Uterus (tissue), 3 donors: ENCODE measurements at regions not wholly inside any gene's neighbourhood (a gene's known extent, or its start where the extent isn't known, plus 50 kb on each side); places are given as distances from the start of the nearest gene placed in this dataset.

Experiments used
- DNase-seq, 2 donors: peaks; one replicate each; pipeline ENCODE4 v3.0.0-alpha.2; 2019 to 2020
- H3K27ac ChIP-seq, 2 donors: fragments of 200-600 bp; sonication (generic); 1 replicate in 1 of 2; 2 replicates in 1 of 2; pipeline ENCODE4 v1.5.1; 2016 to 2018
- H3K27me3 ChIP-seq, 2 donors: fragments of 200-600 bp; sonication (generic); one replicate each; pipeline ENCODE4 v1.5.1; 2018 to 2019; ENCODE audit warnings: control low read depth in 1 of 2
- H3K36me3 ChIP-seq, 2 donors: fragments of 200-600 bp; sonication (generic); one replicate each; pipeline ENCODE4 v1.5.1; 2019; ENCODE audit warnings: control low read depth in 1 of 2
- H3K4me1 ChIP-seq, 2 donors: fragments of 200-600 bp; sonication (generic); one replicate each; pipeline ENCODE4 v1.5.1; 2018 to 2019; ENCODE audit warnings: control low read depth in 1 of 2
- H3K4me3 ChIP-seq, 2 donors: fragments of 200-600 bp; sonication (generic); 1 replicate in 1 of 2; 2 replicates in 1 of 2; pipeline ENCODE4 v1.5.1; 2018 to 2019; ENCODE audit warnings: mild to moderate bottlenecking in 1 of 2
- H3K9me3 ChIP-seq, 2 donors: fragments of 200-600 bp; sonication (generic); one replicate each; pipeline ENCODE4 v1.5.1; 2019; ENCODE audit warnings: control low read depth in 1 of 2
- POLR2A ChIP-seq, 2 donors: fragments of 450-650 bp; IDR thresholded peaks; one replicate each; pipeline ENCODE4 v1.6.1; 2016; ENCODE audit warnings: antibody characterized with exemption in 2 of 2, mild to moderate bottlenecking in 1 of 2, moderate library complexity in 1 of 2
- intact Hi-C: fragments of 100-400 bp; cut with DNase I; formaldehyde crosslinking; loops from one replicate; pipeline ENCODE4 v1.15.1; 2023; ENCODE audit warnings: low total_unique reads
- TF ChIP-seq, protein P1 (sequence below), 4 experiments: fragments of 200-600 bp in 2 of 4; fragments of 450-650 bp in 2 of 4; sonication (generic) in 2 of 4; IDR thresholded peaks; one replicate each; pipeline ENCODE4 v1.5.1; 2016 to 2019; ENCODE audit warnings: antibody characterized with exemption in 4 of 4, mild to moderate bottlenecking in 2 of 4, moderate library complexity in 1 of 4
- donor health status: DM: yes; HTN: yes; CAD: no.

DNA sequence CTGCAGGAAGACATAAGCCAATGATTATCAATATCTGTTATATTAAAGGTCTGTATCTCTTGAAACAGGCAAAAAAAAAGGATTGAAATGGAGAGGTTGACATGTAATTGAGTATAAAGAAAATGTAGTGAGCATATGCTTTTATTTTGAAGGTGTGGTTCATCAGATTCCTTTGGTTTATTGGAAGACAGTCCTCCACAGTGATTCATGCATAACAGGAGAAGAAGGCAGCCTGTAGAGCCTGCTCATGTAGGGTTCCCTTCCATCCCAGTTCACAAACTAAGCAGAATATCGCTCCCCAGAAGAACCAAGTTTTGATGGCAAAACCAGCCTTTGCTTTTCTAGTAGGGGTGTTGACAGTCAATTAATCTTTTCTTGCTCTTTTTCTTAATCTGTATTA lies 1016.8 kb upstream of the ADGRL4 start:
- DNase-seq, result no peak
- Histone ChIP-seq H3K27me3 (no peaks in the 10 kb centered on the region), H3K4me3 (no peak overlapping the region), H3K9me3 (no peaks in the 10 kb centered on the region), H3K36me3 (no peaks in the 10 kb centered on the region), H3K4me1 (no peaks in the 10 kb centered on the region), H3K27ac (no peak overlapping the region)
- TF ChIP-seq, protein P1, sequence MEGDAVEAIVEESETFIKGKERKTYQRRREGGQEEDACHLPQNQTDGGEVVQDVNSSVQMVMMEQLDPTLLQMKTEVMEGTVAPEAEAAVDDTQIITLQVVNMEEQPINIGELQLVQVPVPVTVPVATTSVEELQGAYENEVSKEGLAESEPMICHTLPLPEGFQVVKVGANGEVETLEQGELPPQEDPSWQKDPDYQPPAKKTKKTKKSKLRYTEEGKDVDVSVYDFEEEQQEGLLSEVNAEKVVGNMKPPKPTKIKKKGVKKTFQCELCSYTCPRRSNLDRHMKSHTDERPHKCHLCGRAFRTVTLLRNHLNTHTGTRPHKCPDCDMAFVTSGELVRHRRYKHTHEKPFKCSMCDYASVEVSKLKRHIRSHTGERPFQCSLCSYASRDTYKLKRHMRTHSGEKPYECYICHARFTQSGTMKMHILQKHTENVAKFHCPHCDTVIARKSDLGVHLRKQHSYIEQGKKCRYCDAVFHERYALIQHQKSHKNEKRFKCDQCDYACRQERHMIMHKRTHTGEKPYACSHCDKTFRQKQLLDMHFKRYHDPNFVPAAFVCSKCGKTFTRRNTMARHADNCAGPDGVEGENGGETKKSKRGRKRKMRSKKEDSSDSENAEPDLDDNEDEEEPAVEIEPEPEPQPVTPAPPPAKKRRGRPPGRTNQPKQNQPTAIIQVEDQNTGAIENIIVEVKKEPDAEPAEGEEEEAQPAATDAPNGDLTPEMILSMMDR (IDR thresholded peaks at IDR 0.05), result no peak
- TF ChIP-seq POLR2A (IDR thresholded peaks at IDR 0.05), result no peak
- intact Hi-C loops, result no loop called here

DNA sequence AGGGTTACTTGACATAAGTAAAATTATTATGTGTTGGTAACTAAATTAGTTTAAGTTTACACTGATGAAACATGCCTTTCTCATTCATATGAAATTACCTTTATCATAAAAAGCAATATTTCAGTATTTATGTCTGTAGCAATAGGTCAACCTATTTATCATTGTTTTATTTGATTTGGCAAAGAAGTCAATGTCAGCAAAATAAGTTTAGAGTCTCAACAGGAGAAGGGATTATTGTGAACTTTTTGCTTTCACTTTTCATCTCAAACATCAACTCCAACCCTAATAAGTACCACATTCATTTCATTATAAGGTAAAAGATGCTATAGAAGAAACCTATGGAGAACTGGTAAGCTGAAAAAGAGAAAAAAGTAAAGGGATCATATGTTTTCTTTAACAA lies 1015.4 kb upstream of the ADGRL4 start:
- H3K9me3 ChIP-seq, result no peaks in the 10 kb centered on the region
- intact Hi-C loops, result no loop called here
- TF ChIP-seq POLR2A (IDR thresholded peaks at IDR 0.05), result no peak
- TF ChIP-seq, protein P1 (IDR thresholded peaks at IDR 0.05), result no peak
- no peak overlapping the region for H3K4me3 ChIP-seq
- no peaks in the 10 kb centered on the region for H3K27me3 ChIP-seq
- no peak overlapping the region for H3K27ac ChIP-seq
- H3K4me1 ChIP-seq, result no peaks in the 10 kb centered on the region
- no peak for DNase-seq
- no peaks in the 10 kb centered on the region for H3K36me3 ChIP-seq

DNA sequence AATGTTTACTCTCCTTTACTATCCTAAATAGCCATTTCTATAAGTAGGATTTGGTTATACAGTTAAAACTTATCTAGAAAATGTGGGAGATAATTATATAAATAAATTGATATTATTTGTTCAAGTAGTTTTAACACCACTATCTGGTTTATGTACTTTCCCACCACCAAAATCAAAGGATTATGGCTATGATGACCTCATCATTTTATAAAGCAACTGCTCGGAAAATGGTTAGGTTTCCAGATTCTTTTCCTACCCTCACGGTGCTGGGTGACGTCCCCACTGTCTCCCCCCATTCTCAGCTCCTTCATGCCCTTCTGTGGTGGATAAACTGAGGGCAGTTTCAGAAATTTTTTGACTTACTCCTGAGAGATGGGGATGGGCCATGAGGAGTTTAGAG lies 1011.8 kb upstream of the ADGRL4 start:
- intact Hi-C loops, result no loop called here
- Histone ChIP-seq H3K4me3 (no peak overlapping the region), H3K36me3 (no peaks in the 10 kb centered on the region), H3K27me3 (no peaks in the 10 kb centered on the region), H3K4me1 (no peaks in the 10 kb centered on the region), H3K9me3 (no peaks in the 10 kb centered on the region), H3K27ac (no peak overlapping the region)
- DNase-seq, result no peak
- TF ChIP-seq POLR2A (IDR thresholded peaks at IDR 0.05), result no peak
- TF ChIP-seq, protein P1 (IDR thresholded peaks at IDR 0.05), result no peak

DNA sequence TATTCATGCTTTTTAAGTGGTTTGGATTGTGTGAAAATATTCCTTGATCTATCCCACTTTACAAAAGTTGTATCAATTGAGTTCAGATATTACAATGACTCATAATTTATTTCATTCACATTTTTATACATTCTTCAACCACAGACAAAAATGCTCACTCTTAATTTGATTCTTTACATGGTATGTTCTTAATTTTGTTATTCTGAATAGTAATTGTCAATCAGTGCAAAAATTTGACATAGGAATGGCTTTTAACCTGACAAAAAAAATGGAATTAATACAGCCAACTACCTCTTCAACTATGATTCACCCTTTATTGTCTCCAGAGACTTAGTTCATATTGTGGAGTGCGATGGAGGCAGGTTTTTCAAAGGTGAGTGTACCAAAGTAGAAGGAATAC lies 1002.4 kb upstream of the ADGRL4 start:
- no peak for DNase-seq
- no peak overlapping the region for H3K4me3 ChIP-seq
- no peak for TF ChIP-seq POLR2A (IDR thresholded peaks at IDR 0.05)
- no peak overlapping the region for H3K27ac ChIP-seq
- no peaks in the 10 kb centered on the region for H3K9me3 ChIP-seq
- no peaks in the 10 kb centered on the region for H3K36me3 ChIP-seq
- no peaks in the 10 kb centered on the region for H3K27me3 ChIP-seq
- H3K4me1 ChIP-seq, result no peaks in the 10 kb centered on the region
- intact Hi-C loops, result no loop called here

DNA sequence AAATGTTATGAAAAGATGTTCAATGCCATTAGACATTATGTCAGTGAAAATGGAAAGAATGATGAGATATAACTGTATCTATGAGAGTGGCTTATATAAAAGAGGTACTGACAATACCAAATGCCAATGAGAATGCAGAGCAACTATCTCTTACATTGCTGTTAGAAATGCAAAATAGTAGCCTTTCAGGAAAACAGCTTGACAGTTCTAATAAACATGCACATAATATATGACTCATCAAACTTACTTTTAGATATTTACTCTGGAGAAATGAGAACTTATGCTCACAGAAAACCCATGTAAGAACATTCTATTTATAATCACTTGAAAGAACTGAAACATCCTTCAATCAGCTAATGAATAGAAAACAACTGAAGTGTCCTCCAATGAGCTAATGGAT lies 996.7 kb upstream of the ADGRL4 start:
- intact Hi-C loops, result no loop called here
- TF ChIP-seq POLR2A (IDR thresholded peaks at IDR 0.05), result no peak
- TF ChIP-seq, protein P1 (IDR thresholded peaks at IDR 0.05), result no peak
- Histone ChIP-seq H3K36me3 (no peaks in the 10 kb centered on the region), H3K4me1 (no peaks in the 10 kb centered on the region), H3K4me3 (no peak overlapping the region), H3K27ac (no peak overlapping the region), H3K27me3 (no peaks in the 10 kb centered on the region), H3K9me3 (no peaks in the 10 kb centered on the region)
- DNase-seq, result no peak

DNA sequence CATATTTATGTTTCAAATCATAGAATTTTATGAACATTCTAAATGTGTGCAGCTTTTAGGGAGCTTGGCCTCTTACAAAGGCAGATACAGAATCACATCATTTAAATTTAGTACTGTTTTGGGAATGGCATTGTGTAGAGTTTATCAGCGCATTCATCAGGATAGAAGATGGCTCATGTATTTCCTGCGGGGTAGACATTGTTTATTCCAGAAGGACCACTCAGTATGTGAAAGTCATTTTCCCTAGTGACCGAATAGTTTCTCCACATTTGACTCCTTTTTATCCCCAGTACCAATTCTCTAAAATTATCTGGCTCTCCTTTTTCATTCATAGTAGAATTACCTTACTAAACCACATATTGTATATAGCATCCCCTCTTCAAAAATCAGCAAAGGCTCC lies 981.9 kb upstream of the ADGRL4 start:
- TF ChIP-seq POLR2A (IDR thresholded peaks at IDR 0.05), result no peak
- TF ChIP-seq, protein P1 (IDR thresholded peaks at IDR 0.05), result no peak
- intact Hi-C loops, result no loop called here
- DNase-seq, result no peak
- Histone ChIP-seq H3K4me3 (no peak overlapping the region), H3K27me3 (no peaks in the 10 kb centered on the region), H3K4me1 (no peaks in the 10 kb centered on the region), H3K36me3 (no peaks in the 10 kb centered on the region), H3K27ac (no peak overlapping the region), H3K9me3 (no peaks in the 10 kb centered on the region)
